GM23338 (cell line): ENCODE measurements at regions not wholly inside any gene's neighbourhood (a gene's known extent, or its start where the extent isn't known, plus 50 kb on each side); places are given as distances from the start of the nearest gene placed in this dataset.

Experiments used
- CTCF ChIP-seq, 2 experiments: fragments of 200-600 bp in 1 of 2; sonication (generic) in 1 of 2; conservative IDR thresholded peaks; 2 replicates each; pipeline versions ENCODE4 v1.5.1 to v1.6.1; 2016 to 2017; ENCODE audit warnings: antibody characterized with exemption in 2 of 2, low read depth in 2 of 2, mild to moderate bottlenecking in 2 of 2, moderate library complexity in 1 of 2
- ETS1 ChIP-seq: IDR thresholded peaks from 2 replicates; pipeline ENCODE4 v1.6.1; 2016; ENCODE audit warnings: antibody characterized with exemption
- EZH2 ChIP-seq: fragments of 200-600 bp; sonication (generic); IDR thresholded peaks from one replicate; pipeline ENCODE4 v1.8.0; 2017; ENCODE audit warnings: antibody characterized with exemption, mild to moderate bottlenecking, low read depth; ENCODE audit not compliant: unreplicated experiment
- EZH2phosphoT487 ChIP-seq: fragments of 200-600 bp; sonication (generic); IDR thresholded peaks from one replicate; pipeline ENCODE4 v1.8.1; 2018; ENCODE audit warnings: antibody characterized with exemption; ENCODE audit not compliant: unreplicated experiment
- NANOG ChIP-seq: IDR thresholded peaks from 2 replicates; pipeline ENCODE4 v1.6.1; 2016; ENCODE audit warnings: antibody characterized with exemption, borderline replicate concordance
- POLR2AphosphoS5 ChIP-seq: IDR thresholded peaks from 2 replicates; pipeline ENCODE4 v1.6.1; 2016; ENCODE audit warnings: antibody characterized with exemption, low read depth
- REST ChIP-seq: IDR thresholded peaks from one replicate; pipeline ENCODE4 v1.6.1; 2018; ENCODE audit warnings: antibody characterized with exemption; ENCODE audit not compliant: unreplicated experiment

GRCh38 chr3:76212679-76213078 lies 427.3 kb upstream of the ZNF717 start:
- no peak for TF ChIP-seq CTCF (conservative IDR thresholded peaks at IDR 0.05; ENCODE audit: low read depth in 2 of 2)
- no peak for TF ChIP-seq POLR2AphosphoS5
- no peak for TF ChIP-seq ETS1
- no peak for TF ChIP-seq NANOG
- no peak for TF ChIP-seq EZH2
- no peak for TF ChIP-seq EZH2phosphoT487
- TF ChIP-seq REST, result no peak
